Endothelial cell (in vitro differentiated cells): ENCODE measurements at regions not wholly inside any gene's neighbourhood (a gene's known extent, or its start where the extent isn't known, plus 50 kb on each side); places are given as distances from the start of the nearest gene placed in this dataset.
"Not testable (repeated sequence)": the region's sequence is repeated elsewhere in the genome, so short reads cannot be mapped to it uniquely, and the experiment has no call there.

Experiments used
- DNase-seq: peaks from one replicate; pipeline ENCODE4 v3.0.0; 2021; ENCODE audit warnings: low spot score
- H3K27ac Mint-ChIP-seq: one replicate; pipeline ENCODE4 v1.8.0; 2021; ENCODE audit warnings: mixed read lengths, inconsistent platforms; ENCODE audit not compliant: unreplicated experiment
- H3K27me3 Mint-ChIP-seq: one replicate; pipeline ENCODE4 v1.8.0; 2021; ENCODE audit warnings: mild to moderate bottlenecking, moderate library complexity, mixed read lengths, inconsistent platforms; ENCODE audit not compliant: unreplicated experiment
- H3K36me3 Mint-ChIP-seq: one replicate; pipeline ENCODE4 v1.8.0; 2021; ENCODE audit warnings: mild to moderate bottlenecking, low read depth, mixed read lengths, inconsistent platforms; ENCODE audit not compliant: unreplicated experiment
- H3K4me1 Mint-ChIP-seq: one replicate; pipeline ENCODE4 v1.8.0; 2021; ENCODE audit warnings: mild to moderate bottlenecking, mixed read lengths, inconsistent platforms; ENCODE audit not compliant: unreplicated experiment
- H3K4me3 Mint-ChIP-seq: one replicate; pipeline ENCODE4 v1.8.0; 2021; ENCODE audit warnings: mild to moderate bottlenecking, mixed read lengths, inconsistent platforms; ENCODE audit not compliant: unreplicated experiment
- H3K9me3 Mint-ChIP-seq: one replicate; pipeline ENCODE4 v1.8.0; 2021; ENCODE audit warnings: mixed read lengths, inconsistent platforms; ENCODE audit not compliant: unreplicated experiment
- TF ChIP-seq, protein P1 (sequence below): fragments of 200-600 bp; sonication (generic); IDR thresholded peaks from one replicate; pipeline ENCODE4 v1.5.0; 2021; ENCODE audit warnings: antibody characterized with exemption; ENCODE audit not compliant: unreplicated experiment

DNA sequence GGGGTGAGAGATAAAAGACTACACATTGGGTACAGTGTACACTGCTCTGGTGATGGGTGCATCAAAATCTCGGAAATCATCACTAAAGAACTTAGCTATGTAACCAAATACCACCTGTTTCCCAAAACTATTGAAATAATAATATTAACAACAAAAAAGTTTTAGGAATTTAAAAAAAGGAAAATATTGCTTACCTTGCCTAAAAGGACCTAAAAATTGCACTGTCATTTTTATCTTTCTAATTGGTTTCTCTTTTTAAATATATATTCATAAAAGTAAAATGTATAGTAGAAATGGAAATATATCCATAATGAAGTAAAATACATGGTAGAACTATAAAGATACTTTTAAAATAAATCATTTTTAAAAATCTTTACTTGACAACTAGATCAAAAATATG, 719.3 kb upstream of the RGS18 start:
- TF ChIP-seq, protein P1, sequence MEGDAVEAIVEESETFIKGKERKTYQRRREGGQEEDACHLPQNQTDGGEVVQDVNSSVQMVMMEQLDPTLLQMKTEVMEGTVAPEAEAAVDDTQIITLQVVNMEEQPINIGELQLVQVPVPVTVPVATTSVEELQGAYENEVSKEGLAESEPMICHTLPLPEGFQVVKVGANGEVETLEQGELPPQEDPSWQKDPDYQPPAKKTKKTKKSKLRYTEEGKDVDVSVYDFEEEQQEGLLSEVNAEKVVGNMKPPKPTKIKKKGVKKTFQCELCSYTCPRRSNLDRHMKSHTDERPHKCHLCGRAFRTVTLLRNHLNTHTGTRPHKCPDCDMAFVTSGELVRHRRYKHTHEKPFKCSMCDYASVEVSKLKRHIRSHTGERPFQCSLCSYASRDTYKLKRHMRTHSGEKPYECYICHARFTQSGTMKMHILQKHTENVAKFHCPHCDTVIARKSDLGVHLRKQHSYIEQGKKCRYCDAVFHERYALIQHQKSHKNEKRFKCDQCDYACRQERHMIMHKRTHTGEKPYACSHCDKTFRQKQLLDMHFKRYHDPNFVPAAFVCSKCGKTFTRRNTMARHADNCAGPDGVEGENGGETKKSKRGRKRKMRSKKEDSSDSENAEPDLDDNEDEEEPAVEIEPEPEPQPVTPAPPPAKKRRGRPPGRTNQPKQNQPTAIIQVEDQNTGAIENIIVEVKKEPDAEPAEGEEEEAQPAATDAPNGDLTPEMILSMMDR = no peak
- no peaks in the 10 kb centered on the region for H3K27me3 Mint-ChIP-seq
- no peaks in the 10 kb centered on the region for H3K9me3 Mint-ChIP-seq
- H3K27ac Mint-ChIP-seq = no peak overlapping the region
- no peak overlapping the region for H3K4me3 Mint-ChIP-seq
- H3K4me1 Mint-ChIP-seq = no peaks in the 10 kb centered on the region
- H3K36me3 Mint-ChIP-seq = no peaks in the 10 kb centered on the region
- DNase-seq = no peak

DNA sequence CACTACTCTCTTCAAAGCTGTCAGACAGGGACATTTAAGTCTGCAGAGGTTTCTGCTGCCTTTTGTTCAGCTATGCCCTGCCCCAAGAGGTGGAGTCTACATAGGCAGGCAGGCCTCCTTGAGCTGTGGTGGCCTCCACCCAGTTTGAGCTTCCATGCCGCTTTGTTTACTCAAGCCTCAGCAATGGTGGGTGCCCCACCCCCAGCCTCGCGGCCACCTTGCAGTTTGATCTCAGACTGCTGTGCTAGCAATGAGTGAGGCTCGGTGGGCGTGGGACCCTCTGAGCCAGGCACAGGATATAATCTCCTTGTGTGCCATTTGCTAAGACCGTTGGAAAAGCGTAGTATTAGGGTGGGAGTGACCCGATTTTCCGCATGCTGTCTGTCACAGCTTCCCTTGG, 710.0 kb upstream of the RGS18 start:
- not testable (repeated sequence) for DNase-seq, H3K4me1 Mint-ChIP-seq, H3K4me3 Mint-ChIP-seq, H3K36me3 Mint-ChIP-seq, H3K9me3 Mint-ChIP-seq, H3K27me3 Mint-ChIP-seq, H3K27ac Mint-ChIP-seq

DNA sequence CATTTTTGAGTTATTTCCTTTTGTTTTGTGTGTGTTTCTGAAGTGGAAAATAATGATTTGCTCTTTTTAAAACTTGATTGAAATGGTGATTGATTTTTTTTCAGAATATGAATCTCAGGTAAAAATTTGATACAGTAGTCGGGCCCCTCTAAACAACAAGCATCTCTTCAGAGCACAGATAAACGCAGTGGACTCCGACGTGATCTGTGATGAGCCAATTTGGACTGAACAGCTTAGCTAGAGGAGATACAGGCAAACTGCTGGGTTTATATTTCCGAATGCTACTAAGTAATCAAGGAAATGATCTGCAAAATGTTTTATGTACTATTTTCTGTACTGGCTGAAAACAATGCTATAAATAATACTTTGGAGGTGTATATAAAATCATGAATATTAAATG, 705.7 kb upstream of the RGS18 start:
- H3K4me3 Mint-ChIP-seq = no peak overlapping the region
- TF ChIP-seq, protein P1 = no peak
- H3K4me1 Mint-ChIP-seq = no peaks in the 10 kb centered on the region
- H3K27me3 Mint-ChIP-seq = peaks cover 2% of the 10 kb centered on the region
- no peak overlapping the region for H3K27ac Mint-ChIP-seq
- H3K36me3 Mint-ChIP-seq = no peaks in the 10 kb centered on the region
- H3K9me3 Mint-ChIP-seq = no peaks in the 10 kb centered on the region
- no peak for DNase-seq

DNA sequence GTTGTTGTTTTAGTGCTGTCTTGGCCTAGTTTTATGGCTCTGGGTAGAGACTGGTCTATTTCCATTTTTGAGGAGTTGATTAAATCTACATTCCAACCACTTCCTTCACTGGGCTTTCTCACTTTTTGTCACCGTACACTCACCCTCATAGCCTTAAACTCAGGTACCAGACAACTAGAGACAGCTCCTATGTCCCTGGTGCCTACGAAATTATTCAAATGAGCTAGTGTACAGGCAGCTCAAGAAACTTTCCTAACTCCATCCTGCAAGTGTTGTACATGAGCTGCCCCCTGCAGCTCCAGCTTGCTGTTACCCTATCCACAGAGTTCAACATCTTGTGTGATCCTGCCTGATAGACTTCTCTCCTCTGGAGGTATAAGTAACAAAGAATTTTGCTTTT, 704.8 kb upstream of the RGS18 start:
- Mint-ChIP-seq H3K27me3 (peaks cover 2% of the 10 kb centered on the region), H3K4me3 (no peak overlapping the region), H3K27ac (no peak overlapping the region), H3K9me3 (no peaks in the 10 kb centered on the region), H3K4me1 (no peaks in the 10 kb centered on the region), H3K36me3 (no peaks in the 10 kb centered on the region)
- no peak for DNase-seq
- TF ChIP-seq, protein P1 = no peak

DNA sequence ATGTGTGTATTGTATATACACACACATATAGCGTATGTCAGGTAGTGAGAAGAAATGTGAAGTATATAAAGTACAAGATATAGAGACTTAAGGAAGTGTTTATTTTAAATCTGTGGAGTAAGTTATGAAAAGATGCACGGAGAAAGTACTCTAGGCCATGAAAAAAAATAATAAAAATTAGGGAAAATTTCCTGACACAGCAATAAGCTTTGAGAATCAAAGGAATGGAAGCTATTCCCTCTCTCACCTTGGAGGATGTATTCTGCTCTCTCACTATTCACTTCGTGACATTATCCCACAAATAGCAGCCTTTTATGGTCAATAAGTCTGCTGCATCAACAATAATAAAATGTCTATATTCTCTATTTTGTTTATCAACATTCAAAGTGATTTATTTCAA, 700.4 kb upstream of the RGS18 start:
- no peak for DNase-seq
- no peaks in the 10 kb centered on the region for H3K9me3 Mint-ChIP-seq
- H3K4me1 Mint-ChIP-seq = no peaks in the 10 kb centered on the region
- H3K4me3 Mint-ChIP-seq = no peak overlapping the region
- TF ChIP-seq, protein P1 = no peak
- no peaks in the 10 kb centered on the region for H3K36me3 Mint-ChIP-seq
- H3K27ac Mint-ChIP-seq = no peak overlapping the region
- no peaks in the 10 kb centered on the region for H3K27me3 Mint-ChIP-seq

DNA sequence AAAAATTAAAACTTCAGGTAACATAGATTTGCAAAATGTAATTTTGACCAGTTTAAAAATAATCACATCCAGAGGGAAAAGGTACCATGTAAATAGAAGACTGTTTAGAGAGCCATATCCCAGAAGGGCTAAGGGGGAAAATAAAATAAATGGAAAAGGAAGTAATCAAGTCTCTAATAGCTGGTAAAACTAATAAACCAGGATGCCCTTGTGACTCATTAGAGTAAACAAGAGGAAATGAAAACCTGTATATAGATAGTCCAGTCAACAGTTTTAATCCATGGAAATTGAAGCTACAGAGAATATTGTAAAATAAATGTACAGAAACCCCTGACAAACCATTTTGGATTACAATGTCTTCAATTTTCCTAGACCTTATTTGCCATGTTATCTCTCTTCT, 698.0 kb upstream of the RGS18 start:
- no peaks in the 10 kb centered on the region for H3K4me1 Mint-ChIP-seq
- TF ChIP-seq, protein P1 = no peak
- H3K9me3 Mint-ChIP-seq = no peaks in the 10 kb centered on the region
- H3K4me3 Mint-ChIP-seq = no peak overlapping the region
- no peak overlapping the region for H3K27ac Mint-ChIP-seq
- DNase-seq = no peak
- H3K27me3 Mint-ChIP-seq = no peaks in the 10 kb centered on the region
- no peaks in the 10 kb centered on the region for H3K36me3 Mint-ChIP-seq
